ENCODE measurements at regions not wholly inside any gene's neighbourhood (a gene's known extent, or its start where the extent isn't known, plus 50 kb on each side); places are given as distances from the start of the nearest gene placed in this dataset.

DNA sequence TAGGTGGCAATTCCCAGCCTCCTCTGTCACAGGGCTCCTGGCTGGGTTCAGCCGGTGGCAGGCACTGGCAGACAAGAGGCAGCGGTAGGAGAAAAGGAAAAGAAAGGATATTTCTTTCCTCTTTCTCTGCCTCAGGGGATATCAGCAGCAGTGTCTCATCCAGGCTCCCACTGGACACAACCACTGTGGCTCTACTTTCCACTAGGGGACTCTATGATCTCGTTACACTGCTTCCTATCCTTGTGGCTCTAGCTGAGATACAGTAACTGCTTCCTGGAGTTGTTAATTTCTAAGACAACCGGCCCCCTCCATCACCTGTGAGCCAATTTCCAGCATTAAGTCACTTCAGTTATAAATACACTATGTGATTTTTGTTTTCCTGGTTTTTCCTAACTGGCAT lies 102.0 kb upstream of the LRFN2 start:
- TF ChIP-seq, protein P1, sequence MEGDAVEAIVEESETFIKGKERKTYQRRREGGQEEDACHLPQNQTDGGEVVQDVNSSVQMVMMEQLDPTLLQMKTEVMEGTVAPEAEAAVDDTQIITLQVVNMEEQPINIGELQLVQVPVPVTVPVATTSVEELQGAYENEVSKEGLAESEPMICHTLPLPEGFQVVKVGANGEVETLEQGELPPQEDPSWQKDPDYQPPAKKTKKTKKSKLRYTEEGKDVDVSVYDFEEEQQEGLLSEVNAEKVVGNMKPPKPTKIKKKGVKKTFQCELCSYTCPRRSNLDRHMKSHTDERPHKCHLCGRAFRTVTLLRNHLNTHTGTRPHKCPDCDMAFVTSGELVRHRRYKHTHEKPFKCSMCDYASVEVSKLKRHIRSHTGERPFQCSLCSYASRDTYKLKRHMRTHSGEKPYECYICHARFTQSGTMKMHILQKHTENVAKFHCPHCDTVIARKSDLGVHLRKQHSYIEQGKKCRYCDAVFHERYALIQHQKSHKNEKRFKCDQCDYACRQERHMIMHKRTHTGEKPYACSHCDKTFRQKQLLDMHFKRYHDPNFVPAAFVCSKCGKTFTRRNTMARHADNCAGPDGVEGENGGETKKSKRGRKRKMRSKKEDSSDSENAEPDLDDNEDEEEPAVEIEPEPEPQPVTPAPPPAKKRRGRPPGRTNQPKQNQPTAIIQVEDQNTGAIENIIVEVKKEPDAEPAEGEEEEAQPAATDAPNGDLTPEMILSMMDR (IDR thresholded peaks at IDR 0.05 in 4 of 5, conservative IDR thresholded peaks at IDR 0.05 in 1 of 5): no peak
- TF ChIP-seq POLR2A (IDR thresholded peaks at IDR 0.05): no peak
